ES-I3 (cell line): ENCODE measurements at regions not wholly inside any gene's neighbourhood (a gene's known extent, or its start where the extent isn't known, plus 50 kb on each side); places are given as distances from the start of the nearest gene placed in this dataset.

ENCODE experiments used
- H3K36me3 ChIP-seq: 2 replicates; pipeline ENCODE4 v1.6.1; 2013; ENCODE audit warnings: mild to moderate bottlenecking, low read length, control low read depth, moderate library complexity; ENCODE audit not compliant: insufficient read depth
- H3K4me1 ChIP-seq: 2 replicates; pipeline ENCODE4 v1.6.1; 2013; ENCODE audit warnings: mild to moderate bottlenecking, control low read depth, low read length; ENCODE audit not compliant: insufficient read depth
- H3K9ac ChIP-seq: 2 replicates; pipeline ENCODE4 v1.6.1; 2013; ENCODE audit warnings: low read depth, mild to moderate bottlenecking, low read length, moderate library complexity
- H3K9me3 ChIP-seq: 2 replicates; pipeline ENCODE4 v1.6.1; 2013; ENCODE audit warnings: mild to moderate bottlenecking, low read length, moderate library complexity; ENCODE audit not compliant: control insufficient read depth, insufficient read depth

DNA sequence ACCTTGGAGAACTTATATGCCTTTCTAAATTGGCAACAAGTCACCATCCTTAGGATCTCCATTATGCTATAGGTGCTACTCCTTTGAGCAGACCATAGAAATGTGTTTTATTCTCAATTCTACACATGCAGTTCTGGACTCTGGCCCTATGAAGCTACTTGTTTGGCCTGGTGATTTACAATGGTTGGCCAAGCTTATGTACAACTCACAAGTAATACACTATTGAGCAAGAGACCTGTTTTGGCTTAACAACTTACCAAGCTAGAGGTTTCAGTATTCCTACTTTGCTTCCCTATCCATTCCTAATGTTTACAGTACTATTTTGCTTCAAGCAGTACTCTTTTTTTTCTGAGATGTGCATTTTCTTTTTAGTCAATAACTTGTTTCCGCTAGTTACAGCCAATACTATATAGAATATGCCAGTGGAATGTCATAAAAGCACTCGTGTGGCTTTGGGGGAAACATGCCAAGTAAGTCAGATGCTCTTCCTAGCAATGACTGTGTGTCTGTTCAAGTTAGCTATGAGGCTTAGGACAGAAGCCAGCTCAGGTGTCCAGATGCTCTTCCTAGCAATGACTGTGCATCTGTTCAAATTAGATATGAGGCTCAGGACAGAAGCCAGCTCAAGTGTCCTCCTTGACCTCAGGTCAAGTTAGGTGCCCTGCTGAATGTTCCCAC lies 174.9 kb upstream of the SEMA6D start:
- no peaks in the 10 kb centered on the region for H3K9me3 ChIP-seq
- H3K9ac ChIP-seq, result no peak overlapping the region

DNA sequence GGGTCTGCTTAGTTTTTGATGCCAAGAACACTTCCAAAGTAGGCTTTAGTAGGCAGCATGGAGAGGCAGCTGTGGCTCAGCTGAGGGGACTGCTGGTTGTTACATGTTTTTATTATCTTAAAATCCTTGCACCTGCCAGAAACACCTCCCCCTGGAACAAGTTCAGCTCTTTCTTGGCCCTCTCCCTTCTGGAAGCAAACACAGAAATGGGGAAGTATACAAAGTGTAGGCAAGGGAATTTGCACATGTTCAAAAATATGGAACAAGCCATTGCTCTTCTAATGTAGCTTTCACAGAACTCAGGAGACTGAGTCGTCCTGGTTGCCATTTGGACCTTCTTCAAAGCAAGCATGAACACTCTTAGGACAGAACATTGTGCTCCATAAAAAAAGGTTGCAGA lies 169.1 kb upstream of the SEMA6D start:
- no peaks in the 10 kb centered on the region for H3K4me1 ChIP-seq
- H3K9ac ChIP-seq, result no peak overlapping the region
- H3K36me3 ChIP-seq, result no peaks in the 10 kb centered on the region
- no peaks in the 10 kb centered on the region for H3K9me3 ChIP-seq

More for the DNA sequence above, 174.9 kb upstream of the SEMA6D start:
- Histone ChIP-seq H3K4me1 (no peaks in the 10 kb centered on the region), H3K36me3 (no peaks in the 10 kb centered on the region)

DNA sequence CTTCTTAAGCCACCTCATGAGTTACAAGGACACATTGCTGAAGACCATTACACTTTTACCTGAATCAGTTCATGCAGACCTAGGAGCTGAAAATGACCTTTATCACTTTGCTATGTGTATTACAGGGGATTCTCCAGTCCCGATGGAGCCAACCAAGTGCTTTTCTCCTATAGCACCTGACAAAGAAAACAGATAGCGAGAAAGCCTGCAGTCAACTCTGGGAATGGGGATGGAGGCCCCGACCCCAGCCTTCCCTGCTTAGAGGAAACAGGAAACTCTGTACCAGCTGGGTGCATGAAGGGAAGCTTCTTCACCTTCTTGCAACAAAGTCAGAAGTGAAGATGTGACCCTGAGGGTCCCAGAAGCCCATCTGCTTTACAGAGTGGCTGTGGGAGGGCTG lies 168.3 kb upstream of the SEMA6D start:
- H3K9me3 ChIP-seq, result no peaks in the 10 kb centered on the region
- H3K9ac ChIP-seq, result no peak overlapping the region
- H3K4me1 ChIP-seq, result no peaks in the 10 kb centered on the region
- H3K36me3 ChIP-seq, result no peaks in the 10 kb centered on the region

DNA sequence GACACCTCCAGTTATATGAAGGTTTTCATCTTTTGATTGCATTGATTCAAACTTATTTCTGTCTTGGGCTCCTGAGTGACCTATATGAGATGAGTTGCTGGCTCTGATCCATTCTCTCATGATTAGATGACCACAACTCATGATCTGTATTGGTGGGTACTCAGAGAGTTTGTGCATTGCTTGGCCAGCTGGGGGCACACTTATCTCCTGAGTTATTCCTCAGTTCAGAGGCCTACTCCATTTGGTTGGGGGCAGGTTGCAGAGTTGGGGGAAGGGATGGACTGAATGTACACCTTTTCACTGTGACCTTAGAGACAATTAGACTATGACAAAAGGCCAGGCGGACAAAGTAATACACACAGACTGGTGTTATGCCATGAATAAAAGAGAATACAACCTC lies 166.2 kb upstream of the SEMA6D start:
- H3K9me3 ChIP-seq, result no peaks in the 10 kb centered on the region
- no peaks in the 10 kb centered on the region for H3K36me3 ChIP-seq
- no peaks in the 10 kb centered on the region for H3K4me1 ChIP-seq
- no peak overlapping the region for H3K9ac ChIP-seq

DNA sequence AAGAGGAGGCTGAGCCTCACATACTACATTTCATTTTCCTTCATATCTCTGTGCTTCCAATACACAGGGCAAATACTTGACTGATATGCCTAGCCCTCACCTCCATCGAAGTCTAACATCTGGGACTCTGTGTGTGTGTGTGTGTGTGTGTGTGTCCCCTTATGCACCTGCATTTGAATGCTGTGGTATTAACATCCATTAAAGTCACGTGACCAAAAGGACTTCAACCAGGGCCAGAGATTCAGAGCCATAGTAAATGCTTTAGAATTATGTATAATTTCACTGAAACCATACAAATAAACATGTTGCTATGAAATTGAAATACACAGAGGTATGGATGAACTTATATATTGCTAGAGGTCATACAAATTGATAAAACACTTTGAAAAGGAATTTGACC lies 165.8 kb upstream of the SEMA6D start:
- H3K9ac ChIP-seq, result no peak overlapping the region
- no peaks in the 10 kb centered on the region for H3K36me3 ChIP-seq
- H3K4me1 ChIP-seq, result no peaks in the 10 kb centered on the region
- no peaks in the 10 kb centered on the region for H3K9me3 ChIP-seq

DNA sequence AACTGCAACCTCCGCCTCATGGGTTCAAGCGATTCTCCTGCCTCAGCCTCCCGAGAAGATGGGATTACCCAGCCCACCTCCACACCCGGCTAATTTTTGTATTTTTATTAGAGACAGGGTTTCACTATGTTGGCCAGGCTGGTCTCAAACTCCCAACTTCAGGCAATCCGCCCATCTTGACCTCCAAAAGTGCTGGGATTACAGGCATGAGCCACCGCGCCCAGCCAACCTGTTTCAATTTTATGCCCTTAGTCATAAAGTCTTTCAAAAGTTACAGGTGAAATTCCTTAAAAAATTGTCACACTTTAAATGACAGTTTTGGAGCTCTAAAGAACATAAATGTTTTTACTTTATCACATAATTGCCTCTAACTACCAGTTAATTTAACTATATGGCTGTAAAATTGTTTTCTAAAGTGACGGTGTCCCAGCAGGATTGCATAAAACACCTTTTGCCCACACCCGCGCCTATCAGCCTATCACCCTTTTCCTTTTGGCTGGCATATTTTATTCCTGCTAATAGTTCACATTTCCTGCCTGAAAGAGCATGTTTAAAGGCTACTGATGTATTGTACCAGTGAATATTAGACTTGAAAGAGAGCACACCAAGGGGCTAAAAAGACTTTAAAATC lies 164.2 kb upstream of the SEMA6D start:
- no peak overlapping the region for H3K9ac ChIP-seq
- H3K4me1 ChIP-seq, result no peaks in the 10 kb centered on the region
- no peaks in the 10 kb centered on the region for H3K9me3 ChIP-seq
- no peaks in the 10 kb centered on the region for H3K36me3 ChIP-seq

DNA sequence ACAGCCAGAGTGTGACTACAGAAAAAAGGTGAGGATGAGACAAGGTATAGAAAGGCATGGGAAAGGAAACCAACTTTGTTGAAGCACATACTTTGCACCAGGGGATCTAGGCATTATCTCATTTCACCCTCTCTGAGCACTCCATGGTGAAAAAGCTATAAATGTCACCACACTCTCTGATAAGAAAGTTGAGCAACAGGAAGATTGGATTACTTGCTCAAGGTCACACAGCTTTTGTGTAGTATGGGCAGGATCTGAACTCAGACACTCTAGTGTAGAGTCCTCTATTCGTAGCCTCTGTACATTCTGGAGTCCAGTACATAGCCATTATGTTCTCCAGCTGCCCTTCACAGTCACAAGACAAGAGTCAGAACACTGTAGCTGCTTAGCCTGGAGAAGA lies 163.4 kb upstream of the SEMA6D start:
- no peaks in the 10 kb centered on the region for H3K9me3 ChIP-seq

DNA sequence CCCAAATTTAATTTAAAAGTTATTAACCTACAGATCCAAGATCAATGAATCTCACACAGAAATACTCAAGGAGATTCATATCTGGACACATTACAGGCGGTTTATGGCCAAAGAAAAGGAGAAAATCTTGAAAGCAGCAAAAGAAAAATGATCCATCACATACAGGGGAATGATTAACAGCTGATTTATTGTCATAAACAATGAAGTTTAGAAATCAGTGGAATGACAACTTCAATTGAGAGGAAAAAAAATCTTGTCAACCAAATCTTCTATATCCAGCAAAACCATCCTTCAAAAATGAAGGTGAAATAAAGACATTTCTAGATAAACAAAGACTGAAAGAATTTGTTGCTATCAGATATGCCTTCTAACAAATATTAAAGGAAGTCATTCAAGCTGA lies 156.2 kb upstream of the SEMA6D start:
- Histone ChIP-seq H3K9me3 (no peaks in the 10 kb centered on the region; the same call in 1 of the 2 replicates), H3K4me1 (no peaks in the 10 kb centered on the region), H3K9ac (no peak overlapping the region), H3K36me3 (no peaks in the 10 kb centered on the region)

More for the DNA sequence above, 163.4 kb upstream of the SEMA6D start:
- H3K9ac ChIP-seq, result no peak overlapping the region
- no peaks in the 10 kb centered on the region for H3K4me1 ChIP-seq
- H3K36me3 ChIP-seq, result no peaks in the 10 kb centered on the region

DNA sequence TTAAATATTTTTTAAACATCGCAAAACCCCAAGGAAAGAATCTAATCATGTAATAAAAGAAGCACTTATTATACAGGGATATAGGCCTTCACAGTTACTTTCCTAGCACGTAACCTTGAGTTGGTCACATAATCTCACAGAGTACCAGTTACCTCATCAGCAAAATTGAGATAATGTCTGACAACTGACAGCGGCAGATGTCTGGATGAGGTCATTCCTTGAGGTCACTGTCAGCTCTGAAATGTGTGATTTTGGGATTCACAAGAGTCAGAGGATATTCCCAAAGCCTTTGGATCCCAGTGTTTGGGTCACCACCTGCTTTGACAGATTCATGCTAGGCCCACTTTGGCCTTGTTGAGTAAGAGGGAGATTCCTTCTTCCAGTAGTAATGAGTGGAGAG lies 151.4 kb upstream of the SEMA6D start:
- H3K4me1 ChIP-seq, result no peaks in the 10 kb centered on the region
- no peaks in the 10 kb centered on the region for H3K9me3 ChIP-seq
- H3K36me3 ChIP-seq, result no peaks in the 10 kb centered on the region
- H3K9ac ChIP-seq, result no peak overlapping the region

DNA sequence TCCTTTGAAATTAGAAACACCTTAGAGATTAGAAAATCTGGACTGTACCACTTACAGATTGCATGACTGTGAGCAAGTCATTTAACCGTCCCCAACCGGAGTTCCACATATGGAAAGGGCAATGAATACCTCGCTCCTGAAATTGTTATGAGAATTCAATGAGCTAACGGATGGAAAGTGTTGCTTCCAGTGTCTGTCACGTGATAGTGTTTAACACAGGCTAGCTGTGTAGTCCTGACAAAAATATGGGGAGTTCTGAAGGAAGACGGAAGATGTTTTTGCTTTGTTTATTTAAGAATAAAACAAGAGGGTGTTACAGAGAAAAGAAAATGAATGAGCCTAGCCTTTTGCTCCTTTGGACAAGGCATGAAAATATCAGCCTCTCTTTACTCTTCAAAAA lies 150.7 kb upstream of the SEMA6D start:
- no peaks in the 10 kb centered on the region for H3K9me3 ChIP-seq
- H3K36me3 ChIP-seq, result no peaks in the 10 kb centered on the region

DNA sequence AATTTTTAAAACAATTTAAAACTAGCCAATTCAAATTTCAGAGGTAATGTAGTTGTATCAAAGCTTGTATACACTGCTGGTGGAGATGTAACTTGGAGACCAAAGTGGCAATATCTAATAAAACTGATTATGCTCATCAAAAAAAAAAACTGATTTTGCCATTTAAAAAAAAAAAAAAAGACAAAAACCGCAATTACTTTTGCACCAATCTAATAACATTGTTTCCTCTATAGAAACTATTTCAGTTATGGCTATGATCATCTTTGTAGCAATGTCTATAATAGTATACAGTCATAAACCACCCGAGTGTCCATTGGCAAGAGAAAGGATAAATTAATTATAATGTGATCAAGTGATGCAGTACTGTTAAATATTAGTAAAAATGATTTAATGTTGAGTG lies 149.3 kb upstream of the SEMA6D start:
- Histone ChIP-seq H3K9me3 (no peaks in the 10 kb centered on the region), H3K4me1 (no peaks in the 10 kb centered on the region), H3K9ac (no peak overlapping the region), H3K36me3 (no peaks in the 10 kb centered on the region)

More for the DNA sequence above, 150.7 kb upstream of the SEMA6D start:
- Histone ChIP-seq H3K9ac (no peak overlapping the region), H3K4me1 (no peaks in the 10 kb centered on the region)

DNA sequence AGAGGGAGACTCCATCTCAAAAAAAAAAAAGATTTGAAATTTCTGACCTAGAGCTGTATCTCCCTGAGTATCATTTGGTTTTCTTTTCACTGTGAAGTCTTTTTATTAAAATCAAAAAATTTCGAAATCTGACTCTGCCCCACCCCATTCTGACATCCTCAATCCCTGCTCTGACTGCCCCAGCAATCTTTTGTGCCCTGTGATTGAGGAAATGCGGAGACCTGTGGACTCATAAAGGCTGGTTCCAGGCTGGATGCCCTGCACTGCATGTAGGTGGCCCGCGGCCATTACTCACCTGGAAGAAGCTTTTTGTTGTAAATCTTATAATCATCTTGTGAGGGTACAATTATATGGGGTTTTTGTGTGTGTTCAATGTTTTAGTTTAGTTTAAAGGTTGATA lies 147.3 kb upstream of the SEMA6D start:
- Histone ChIP-seq H3K4me1 (no peaks in the 10 kb centered on the region), H3K9ac (no peak overlapping the region), H3K36me3 (no peaks in the 10 kb centered on the region), H3K9me3 (no peaks in the 10 kb centered on the region)

DNA sequence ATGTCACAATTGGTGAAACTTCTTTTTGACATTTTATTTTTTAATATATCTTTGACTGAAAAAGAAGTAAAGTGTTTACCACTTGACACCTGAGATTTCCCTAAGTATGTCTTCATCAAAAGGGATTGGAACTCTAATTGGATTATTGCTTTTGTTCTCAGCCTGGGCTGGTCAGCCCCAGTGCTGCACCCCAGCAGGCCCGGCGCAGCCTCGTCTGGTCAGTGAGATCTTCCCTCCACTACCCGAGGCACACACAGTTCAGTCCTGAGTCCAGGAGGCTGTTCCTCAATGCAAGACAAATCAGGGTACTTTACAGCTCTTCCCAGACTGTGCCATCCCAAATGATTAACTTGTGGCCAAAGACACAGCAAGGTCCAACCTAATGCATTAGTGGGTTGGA lies 146.9 kb upstream of the SEMA6D start:
- H3K9ac ChIP-seq, result no peak overlapping the region

DNA sequence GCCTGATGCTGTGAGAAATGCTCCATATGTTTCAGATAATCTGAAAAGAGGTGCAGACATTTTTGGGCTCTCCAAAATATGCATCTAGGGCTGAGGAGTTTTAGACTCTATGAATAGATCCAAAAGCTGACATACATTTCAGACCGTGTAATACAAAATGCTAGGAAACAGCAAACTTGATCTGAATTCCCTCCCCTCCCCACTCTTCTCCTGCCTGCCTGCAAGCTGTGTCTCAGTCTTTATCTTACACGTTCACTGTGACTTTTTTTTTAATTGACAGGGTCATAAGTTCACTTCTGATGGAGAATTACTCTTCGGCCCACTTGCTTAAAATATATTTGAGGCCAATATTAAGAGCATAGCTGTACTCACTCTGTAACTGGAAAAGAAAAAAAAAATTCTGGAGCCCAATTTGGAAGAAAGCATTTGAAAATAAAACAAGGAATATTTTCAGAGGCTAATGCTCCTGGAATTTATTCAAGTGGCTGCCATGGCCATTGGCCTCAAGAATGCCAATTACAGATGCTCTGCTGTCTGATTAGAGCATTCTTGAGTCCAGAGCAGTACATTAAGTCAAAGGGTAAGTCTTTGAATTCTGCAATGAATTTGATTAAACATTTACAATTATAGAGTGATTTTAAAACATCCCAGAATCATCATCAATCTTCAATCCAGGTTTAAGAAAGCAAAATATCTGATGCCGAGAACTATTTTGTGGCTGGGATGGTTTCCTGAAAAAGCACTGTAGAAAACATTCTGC lies 146.2 kb upstream of the SEMA6D start:
- Histone ChIP-seq H3K4me1 (no peaks in the 10 kb centered on the region), H3K36me3 (no peaks in the 10 kb centered on the region), H3K9me3 (no peaks in the 10 kb centered on the region), H3K9ac (no peak overlapping the region)

More for the DNA sequence above, 146.9 kb upstream of the SEMA6D start:
- Histone ChIP-seq H3K9me3 (no peaks in the 10 kb centered on the region), H3K36me3 (no peaks in the 10 kb centered on the region), H3K4me1 (no peaks in the 10 kb centered on the region)

DNA sequence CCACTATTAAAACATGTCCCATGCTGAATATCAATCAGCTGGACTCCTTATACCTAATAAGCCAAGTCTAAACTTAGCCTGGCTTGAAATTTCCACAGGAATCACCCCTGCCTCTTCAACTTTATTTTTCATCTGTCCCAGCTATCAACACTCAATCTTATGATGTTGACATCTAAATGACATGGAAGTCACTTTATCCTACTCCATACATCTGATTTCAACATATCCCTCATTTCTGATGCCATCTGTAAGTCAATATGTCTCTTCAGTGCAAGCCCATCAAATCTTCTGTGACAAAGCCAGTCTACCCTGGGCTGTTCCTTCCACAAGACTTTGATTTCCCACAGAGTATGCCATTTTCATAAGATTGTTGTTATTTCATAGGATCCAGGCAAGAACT lies 143.6 kb upstream of the SEMA6D start:
- no peaks in the 10 kb centered on the region for H3K4me1 ChIP-seq
- H3K36me3 ChIP-seq, result no peaks in the 10 kb centered on the region
- H3K9ac ChIP-seq, result no peak overlapping the region
- no peaks in the 10 kb centered on the region for H3K9me3 ChIP-seq
